ENCODE measurements at regions not wholly inside any gene's neighbourhood (a gene's known extent, or its start where the extent isn't known, plus 50 kb on each side); places are given as distances from the start of the nearest gene placed in this dataset.
A peak's percentile ranks its signal among the peaks of the same experiment; 100 is the strongest.

- no peaks in the 10 kb centered on the region for H3K27me3 Mint-ChIP-seq (ENCODE audit: insufficient read depth, unreplicated experiment)
- TF ChIP-seq CTCF (IDR thresholded peaks at IDR 0.05; ENCODE audit: insufficient read depth in 1 of 2, low read depth in 1 of 2, low read length in 1 of 2, severe bottlenecking in 1 of 2, unreplicated experiment in 1 of 2), result no peak
- Histone ChIP-seq H3K4me1 (no peaks in the 10 kb centered on the region), H3K4me3 (ENCODE audit: low read depth, low read length) (no peak overlapping the region), H3K9me3 (0 out of 2 replicates have a peak, but pooled peaks cover 4% of the 10 kb centered on the region), H3K27me3 (replicated peaks; ENCODE audit: control insufficient read depth, insufficient read depth, low read length) (no peaks in the 10 kb centered on the region), H3K36me3 (ENCODE audit: control insufficient read depth, insufficient read depth, low read length) (no peaks in the 10 kb centered on the region)
- POLR2A ChIA-PET, result no interaction called here
- no peak overlapping the region for H3K27ac Mint-ChIP-seq (ENCODE audit: unreplicated experiment)
- no TSS peak for BruUV-seq (replicated peaks)
- intact Hi-C loops (cut with micrococcal nuclease; ENCODE audit: unreplicated experiment), result no loop called here
- H3K9me3 Mint-ChIP-seq (ENCODE audit: unreplicated experiment), result peaks cover 5% of the 10 kb centered on the region
- DNase-seq, result no peak
- CTCF ChIA-PET, result no interaction called here
- no peak overlapping the region for H3K4me3 Mint-ChIP-seq (ENCODE audit: unreplicated experiment)
- H3K4me1 Mint-ChIP-seq (ENCODE audit: low read depth, unreplicated experiment), result peaks cover 4% of the 10 kb centered on the region
- no peaks in the 10 kb centered on the region for H3K36me3 Mint-ChIP-seq (ENCODE audit: insufficient read depth, unreplicated experiment)
Measured at GRCh38 chr2:48140586-48140985, 173.9 kb upstream of the FOXN2 start.

DNA sequence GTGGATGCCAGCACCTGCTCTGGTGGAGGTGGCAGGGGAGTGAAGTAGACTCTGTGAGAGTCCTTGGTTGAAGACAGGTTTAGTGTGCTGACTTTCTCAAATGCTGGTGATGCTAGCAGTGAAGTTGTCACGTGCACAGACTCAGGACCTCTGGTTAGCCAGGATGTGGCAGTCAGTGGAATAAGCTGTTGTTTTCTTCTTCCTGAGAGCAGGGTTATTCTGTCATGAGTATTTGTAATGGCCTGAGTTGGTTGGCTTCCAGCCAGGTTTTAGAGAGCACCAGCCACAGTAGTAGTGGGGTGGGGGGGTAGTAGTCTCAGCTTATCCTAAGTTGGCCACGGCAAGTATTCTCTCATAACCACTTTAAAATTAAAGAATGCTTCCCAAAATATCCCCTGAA lies 169.7 kb upstream of the FOXN2 start:
- no peaks in the 10 kb centered on the region for H3K36me3 ChIP-seq (ENCODE audit: control insufficient read depth, insufficient read depth, low read length)
- CTCF ChIA-PET, result no interaction called here

DNA sequence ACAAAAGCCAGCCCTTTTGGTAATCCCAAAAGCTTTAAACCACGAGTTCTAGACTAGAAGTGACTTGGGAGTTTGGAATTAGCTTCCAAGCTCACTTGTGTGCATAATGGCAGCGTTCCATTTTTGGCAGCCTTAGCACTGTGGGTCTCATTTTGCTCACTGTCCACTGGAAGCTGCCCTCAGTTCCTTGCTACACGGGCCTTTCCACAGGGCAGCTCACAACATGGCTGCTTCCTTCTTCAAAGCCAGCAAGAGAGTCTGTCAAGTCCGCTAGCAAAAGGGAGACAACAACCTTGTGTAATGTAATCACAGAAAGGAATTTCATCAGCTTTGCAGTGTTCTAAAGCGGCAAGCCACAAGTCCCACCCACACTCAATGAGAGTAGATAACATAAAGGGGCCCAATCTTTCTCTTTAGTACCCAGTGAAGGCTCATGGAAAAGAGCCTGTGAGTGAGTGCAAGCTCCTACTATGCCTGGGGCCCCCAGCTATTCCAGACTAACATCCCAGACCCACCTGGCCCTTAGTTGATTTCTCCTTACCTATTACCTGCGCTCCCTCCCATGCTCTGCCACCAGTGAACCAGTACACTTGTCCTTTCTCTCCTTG lies 168.5 kb upstream of the FOXN2 start:
- Histone ChIP-seq H3K4me3 (ENCODE audit: low read depth, low read length) (no peak overlapping the region), H3K36me3 (ENCODE audit: control insufficient read depth, insufficient read depth, low read length) (no peaks in the 10 kb centered on the region), H3K27me3 (replicated peaks; ENCODE audit: control insufficient read depth, insufficient read depth, low read length) (no peaks in the 10 kb centered on the region), H3K4me1 (no peaks in the 10 kb centered on the region), H3K9me3 (0 out of 2 replicates have a peak, but pooled peaks cover 4% of the 10 kb centered on the region)
- no peaks in the 10 kb centered on the region for H3K27me3 Mint-ChIP-seq (ENCODE audit: insufficient read depth, unreplicated experiment)
- peaks cover 13% of the 10 kb centered on the region for H3K4me1 Mint-ChIP-seq (ENCODE audit: low read depth, unreplicated experiment)
- intact Hi-C loops (cut with micrococcal nuclease; ENCODE audit: unreplicated experiment), result no loop called here
- TF ChIP-seq CTCF (IDR thresholded peaks at IDR 0.05; ENCODE audit: insufficient read depth in 1 of 2, low read depth in 1 of 2, low read length in 1 of 2, severe bottlenecking in 1 of 2, unreplicated experiment in 1 of 2), result no peak
- no TSS peak for BruUV-seq (replicated peaks)
- no peak overlapping the region for H3K4me3 Mint-ChIP-seq (ENCODE audit: unreplicated experiment)
- peaks cover 9% of the 10 kb centered on the region for H3K9me3 Mint-ChIP-seq (ENCODE audit: unreplicated experiment)
- CTCF ChIA-PET, result interaction anchor here (0.5 kb wide), 1 partner anchor 58 kb away, joined by 3 read pairs; no protein-coding TSS in a partner anchor
- peak in 1 of 2 experiments; percentile 27 for DNase-seq
- POLR2A ChIA-PET, result interaction anchor here (0.6 kb wide), 1 partner anchor 363 kb away, joined by 4 read pairs; the partner anchor contains the start of gene MSH6
- no peaks in the 10 kb centered on the region for H3K36me3 Mint-ChIP-seq (ENCODE audit: insufficient read depth, unreplicated experiment)
- H3K27ac Mint-ChIP-seq (ENCODE audit: unreplicated experiment), result peak overlapping the region; percentile 85

More for the DNA sequence above, 169.7 kb upstream of the FOXN2 start:
- intact Hi-C loops (cut with micrococcal nuclease; ENCODE audit: unreplicated experiment), result no loop called here
- Mint-ChIP-seq H3K9me3 (ENCODE audit: unreplicated experiment) (peaks cover 9% of the 10 kb centered on the region), H3K36me3 (ENCODE audit: insufficient read depth, unreplicated experiment) (no peaks in the 10 kb centered on the region), H3K27me3 (ENCODE audit: insufficient read depth, unreplicated experiment) (no peaks in the 10 kb centered on the region), H3K27ac (ENCODE audit: unreplicated experiment) (peak overlapping the region; percentile 85), H3K4me1 (ENCODE audit: low read depth, unreplicated experiment) (peaks cover 13% of the 10 kb centered on the region), H3K4me3 (ENCODE audit: unreplicated experiment) (no peak overlapping the region)
- Histone ChIP-seq H3K4me3 (ENCODE audit: low read depth, low read length) (no peak overlapping the region), H3K9me3 (0 out of 2 replicates have a peak, but pooled peaks cover 4% of the 10 kb centered on the region), H3K27me3 (replicated peaks; ENCODE audit: control insufficient read depth, insufficient read depth, low read length) (no peaks in the 10 kb centered on the region), H3K4me1 (no peaks in the 10 kb centered on the region)
- POLR2A ChIA-PET, result no interaction called here
- TF ChIP-seq CTCF (IDR thresholded peaks at IDR 0.05; ENCODE audit: insufficient read depth in 1 of 2, low read depth in 1 of 2, low read length in 1 of 2, severe bottlenecking in 1 of 2, unreplicated experiment in 1 of 2), result no peak
- no peak for DNase-seq
- no TSS peak for BruUV-seq (replicated peaks)

Measured in Caco-2 (cell line).